ENCODE measurements at regions not wholly inside any gene's neighbourhood (a gene's known extent, or its start where the extent isn't known, plus 50 kb on each side); places are given as distances from the start of the nearest gene placed in this dataset.

GRCh38 chr7:96407427-96407826, 85.5 kb upstream of the SLC25A13 start:
- H3K4me1 Mint-ChIP-seq, result no peaks in the 10 kb centered on the region
- no peaks in the 10 kb centered on the region for H3K36me3 Mint-ChIP-seq (ENCODE audit: low read depth)
- H3K27ac Mint-ChIP-seq, result no peak overlapping the region
- H3K9me3 Mint-ChIP-seq, result no peaks in the 10 kb centered on the region
- TF ChIP-seq CTCF (IDR thresholded peaks at IDR 0.05; ENCODE audit: unreplicated experiment in 3 of 3), result no peak
- no peak overlapping the region for H3K4me3 Mint-ChIP-seq
- H3K27me3 Mint-ChIP-seq (ENCODE audit: low read depth), result no peaks in the 10 kb centered on the region

GRCh38 chr7:96402913-96403312, 81.0 kb upstream of the SLC25A13 start:
- H3K27ac Mint-ChIP-seq, result no peak overlapping the region
- no peak overlapping the region for H3K4me3 Mint-ChIP-seq
- no peak for TF ChIP-seq CTCF (IDR thresholded peaks at IDR 0.05; ENCODE audit: unreplicated experiment in 3 of 3)
- no peaks in the 10 kb centered on the region for H3K36me3 Mint-ChIP-seq (ENCODE audit: low read depth)
- H3K9me3 Mint-ChIP-seq, result no peaks in the 10 kb centered on the region
- no peaks in the 10 kb centered on the region for H3K4me1 Mint-ChIP-seq
- H3K27me3 Mint-ChIP-seq (ENCODE audit: low read depth), result no peaks in the 10 kb centered on the region

- Mint-ChIP-seq H3K27ac (no peak overlapping the region), H3K4me3 (no peak overlapping the region), H3K4me1 (no peaks in the 10 kb centered on the region), H3K36me3 (ENCODE audit: low read depth) (no peaks in the 10 kb centered on the region), H3K27me3 (ENCODE audit: low read depth) (no peaks in the 10 kb centered on the region), H3K9me3 (no peaks in the 10 kb centered on the region)
- TF ChIP-seq CTCF (IDR thresholded peaks at IDR 0.05; ENCODE audit: unreplicated experiment in 3 of 3), result no peak
These were observed 79.3 kb upstream of the SLC25A13 start for GRCh38 chr7:96401200-96401599.

- no peak for TF ChIP-seq CTCF (IDR thresholded peaks at IDR 0.05; ENCODE audit: unreplicated experiment in 3 of 3)
- Mint-ChIP-seq H3K4me1 (no peaks in the 10 kb centered on the region), H3K36me3 (ENCODE audit: low read depth) (no peaks in the 10 kb centered on the region), H3K4me3 (no peak overlapping the region), H3K9me3 (no peaks in the 10 kb centered on the region), H3K27me3 (ENCODE audit: low read depth) (no peaks in the 10 kb centered on the region), H3K27ac (no peak overlapping the region)
These were observed 78.6 kb upstream of the SLC25A13 start for GRCh38 chr7:96400518-96400917.

- no peak for TF ChIP-seq CTCF (IDR thresholded peaks at IDR 0.05; ENCODE audit: unreplicated experiment in 3 of 3)
These were observed 78.1 kb upstream of the SLC25A13 start for GRCh38 chr7:96400001-96400400.

GRCh38 chr7:96397936-96398598, 76.2 kb upstream of the SLC25A13 start:
- TF ChIP-seq CTCF (IDR thresholded peaks at IDR 0.05; ENCODE audit: unreplicated experiment in 3 of 3), result no peak
- Mint-ChIP-seq H3K36me3 (ENCODE audit: low read depth) (no peaks in the 10 kb centered on the region), H3K4me3 (no peak overlapping the region), H3K27me3 (ENCODE audit: low read depth) (no peaks in the 10 kb centered on the region), H3K4me1 (no peaks in the 10 kb centered on the region), H3K27ac (no peak overlapping the region), H3K9me3 (peaks cover 4% of the 10 kb centered on the region)

More at GRCh38 chr7:96400001-96400400, 78.1 kb upstream of the SLC25A13 start:
- Mint-ChIP-seq H3K4me1 (no peaks in the 10 kb centered on the region), H3K4me3 (no peak overlapping the region), H3K27me3 (ENCODE audit: low read depth) (no peaks in the 10 kb centered on the region), H3K36me3 (ENCODE audit: low read depth) (no peaks in the 10 kb centered on the region), H3K9me3 (no peaks in the 10 kb centered on the region), H3K27ac (no peak overlapping the region)
